GM12878 (cell line): ENCODE measurements at regions not wholly inside any gene's neighbourhood (a gene's known extent, or its start where the extent isn't known, plus 50 kb on each side); places are given as distances from the start of the nearest gene placed in this dataset.

Experiments used
- ATAC-seq: fragments of 200-7000 bp; cut with Tn5 transposase; 3 replicates; pipeline ENCODE4 v1.9.1; 2020; ENCODE audit warnings: mild to moderate bottlenecking, moderate library complexity
- BruUV-seq: library from RNA; stranded (reverse); fragments of 400-500 nt; replicated peaks from 2 replicates; lab custom pipeline; 2021; lab: Mats Ljungman, UMichigan
- CTCF ChIA-PET: fragments of 300-600 bp; sonication (Branson Sonifier 250); formaldehyde crosslinking; extraction: SDS; loops from one replicate; lab custom pipeline; 2021; ENCODE audit warnings: inconsistent platforms; lab: Yijun Ruan, JAX
- POLR2A ChIA-PET: fragments of 350-600 bp; formaldehyde crosslinking; extraction: SDS; loops from one replicate; lab custom pipeline; 2021; ENCODE audit warnings: inconsistent platforms; lab: Charles Lee
- RAD21 ChIA-PET: fragments of 300-600 bp; sonication (Branson Sonifier 250); formaldehyde crosslinking; loops from one replicate; lab custom pipeline; 2023; ENCODE audit warnings: antibody characterized with exemption; ENCODE audit not compliant: unreplicated experiment; lab: Charles Lee
- SMC1A ChIA-PET: fragments of 300-600 bp; sonication (Branson Sonifier 250); formaldehyde crosslinking; loops from one replicate; lab custom pipeline; 2023; ENCODE audit not compliant: unreplicated experiment, uncharacterized antibody; lab: Charles Lee
- DNase-seq: peaks from one replicate; pipeline ENCODE4 v3.0.0-alpha.2; 2011; ENCODE audit warnings: low read depth, low spot score
- FAIRE-seq: peaks from 3 replicates; lab custom pipeline; 2011; peaks lifted over from hg19 to GRCh38; lab: Jason Lieb, UNC
- H2AFZ ChIP-seq: 2 replicates; pipeline ENCODE4 v1.6.0; 2011; ENCODE audit warnings: low read depth, low read length, control low read depth; ENCODE audit not compliant: control insufficient read depth
- H3K27ac ChIP-seq: 2 replicates; pipeline ENCODE4 v1.5.1; 2011; ENCODE audit warnings: control low read depth; ENCODE audit not compliant: control insufficient read depth, insufficient read depth
- H3K27me3 ChIP-seq, 2 experiments: replicated peaks in 1 of 2; 2 replicates each; pipeline versions ENCODE4 v1.6.0 to v1.6.1; 2011; ENCODE audit warnings: low read length in 1 of 2; ENCODE audit not compliant: control insufficient read depth in 2 of 2, insufficient read depth in 2 of 2
- H3K36me3 ChIP-seq, 2 experiments: 2 replicates each; pipeline ENCODE4 v1.5.1; 2011; ENCODE audit warnings: low read length in 1 of 2; ENCODE audit not compliant: control insufficient read depth in 2 of 2, insufficient read depth in 2 of 2
- H3K4me1 ChIP-seq: 2 replicates; pipeline ENCODE4 v1.6.1; 2011; ENCODE audit warnings: mild to moderate bottlenecking, low read length, moderate library complexity, mixed read lengths; ENCODE audit not compliant: control insufficient read depth, insufficient read depth
- H3K4me2 ChIP-seq: 2 replicates; pipeline ENCODE4 v1.6.0; 2011; ENCODE audit warnings: control low read depth; ENCODE audit not compliant: control insufficient read depth, insufficient read depth
- H3K4me3 ChIP-seq: fragments of 200-600 bp; sonication (generic); 2 replicates; pipeline ENCODE4 v1.5.1; 2016
- H3K79me2 ChIP-seq: 2 replicates; pipeline ENCODE4 v1.6.0; 2011; ENCODE audit warnings: low read length; ENCODE audit not compliant: control insufficient read depth, insufficient read depth
- H3K9ac ChIP-seq: 2 replicates; pipeline ENCODE4 v1.8.0; 2011; ENCODE audit warnings: low read length, control low read depth, mixed read lengths; ENCODE audit not compliant: control insufficient read depth, insufficient read depth
- H3K9me3 ChIP-seq: replicated peaks from 3 replicates; pipeline ENCODE4 v1.5.1; 2011; ENCODE audit warnings: mild to moderate bottlenecking, low read length; ENCODE audit not compliant: control insufficient read depth, insufficient read depth
- H4K20me1 ChIP-seq: 2 replicates; pipeline ENCODE4 v1.6.0; 2011; ENCODE audit not compliant: control insufficient read depth, insufficient read depth
- BCLAF1 ChIP-seq: fragments of 450-650 bp; IDR thresholded peaks from 2 replicates; pipeline ENCODE4 v1.6.1; 2017; ENCODE audit warnings: antibody characterized with exemption, mild to moderate bottlenecking, moderate library complexity
- ELK1 ChIP-seq: IDR thresholded peaks from 2 replicates; pipeline ENCODE4 v1.6.1; 2012; ENCODE audit warnings: low read depth, low read length, improper control_type of control experiment
- HSF1 ChIP-seq: fragments of 150-350 bp; IDR thresholded peaks from 2 replicates; pipeline ENCODE4 v1.6.1; 2014; ENCODE audit warnings: mild to moderate bottlenecking, low read depth, low read length
- NRF1 ChIP-seq: conservative IDR thresholded peaks from 2 replicates; pipeline ENCODE4 v1.6.1; 2011; ENCODE audit warnings: mild to moderate bottlenecking, low read depth, low read length, improper control_type of control experiment
- PAX8 ChIP-seq: fragments of 450-650 bp; IDR thresholded peaks from 2 replicates; pipeline ENCODE4 v1.6.1; 2017; ENCODE audit warnings: mild to moderate bottlenecking, moderate library complexity
- WGBS: methylation state at CpG from one replicate; pipeline ENCODE4 v1.1.6; 2016; ENCODE audit warnings: low lambda C conversion rate; ENCODE audit not compliant: insufficient replicate concordance, insufficient coverage; ENCODE audit errors: missing lambda C conversion rate; 5-methylcytosine and 5-hydroxymethylcytosine counted together
- in situ Hi-C: fragments of 300-500 bp; cut with MboI; formaldehyde crosslinking; loops from 9 replicates; pipeline ENCODE4 v1.14.3; 2018; ENCODE audit warnings: mixed read lengths
- intact Hi-C: fragments of 100-400 bp; cut with micrococcal nuclease; formaldehyde crosslinking; loops from one replicate; pipeline ENCODE4 v1.14.2; 2022; ENCODE audit not compliant: unreplicated experiment

DNA sequence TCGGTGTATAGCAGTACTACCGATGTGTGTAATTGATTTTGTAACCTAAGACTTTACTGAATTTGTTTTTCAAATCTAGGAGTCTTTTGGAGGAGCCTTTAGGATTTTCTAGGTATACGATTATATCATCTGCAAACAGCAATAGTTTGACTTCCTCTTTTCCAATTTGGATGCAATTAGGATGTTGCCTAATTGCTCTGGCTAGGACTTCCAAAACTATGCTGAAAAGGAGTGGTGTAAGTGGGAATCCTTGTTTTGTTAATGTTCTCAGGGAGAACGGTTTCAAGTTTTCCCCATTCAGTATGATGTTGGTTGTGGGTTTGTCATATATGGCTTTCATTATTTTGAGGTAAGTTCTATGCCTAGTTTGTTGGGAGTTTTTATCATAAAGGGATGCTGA is 171.6 kb upstream of the PDE3A start:
- FAIRE-seq (no peak), DNase-seq (no peak), ATAC-seq (no peak)
- WGBS: 21% methylated on average over 4 of the region's 4 CpGs
- no peak overlapping the region for H3K4me3 ChIP-seq
- BruUV-seq: no TSS peak
- RAD21 ChIA-PET: no interaction called here
- no peaks in the 10 kb centered on the region for H3K79me2 ChIP-seq
- intact Hi-C loops: no loop called here
- no peak overlapping the region for H3K9ac ChIP-seq
- SMC1A ChIA-PET: no interaction called here
- no peak overlapping the region for H2AFZ ChIP-seq
- no peaks in the 10 kb centered on the region for H4K20me1 ChIP-seq
- H3K4me2 ChIP-seq: no peak overlapping the region
- H3K9me3 ChIP-seq: no peaks in the 10 kb centered on the region
- no peak for TF ChIP-seq BCLAF1
- no peak for TF ChIP-seq ELK1
- TF ChIP-seq HSF1: no peak
- TF ChIP-seq NRF1: no peak
- no peak for TF ChIP-seq PAX8
- CTCF ChIA-PET: no interaction called here
- no peaks in the 10 kb centered on the region for H3K4me1 ChIP-seq
- POLR2A ChIA-PET: interaction anchor here (1.0 kb wide), 1 partner anchor 15 kb away, joined by 3 read pairs; no protein-coding TSS in a partner anchor
- no peak overlapping the region for H3K27ac ChIP-seq
- no peaks in the 10 kb centered on the region for H3K36me3 ChIP-seq
- no peaks in the 10 kb centered on the region; a peak in 1 of 4 replicates for H3K27me3 ChIP-seq
- in situ Hi-C loops: no loop called here
